K562 (cell line): ENCODE measurements at regions not wholly inside any gene's neighbourhood (a gene's known extent, or its start where the extent isn't known, plus 50 kb on each side); places are given as distances from the start of the nearest gene placed in this dataset.

Source experiments
- ATAC-seq: fragments of 200-7000 bp; cut with Tn5 transposase; 3 replicates; pipeline ENCODE4 v1.9.1; 2020; ENCODE audit warnings: moderate library complexity
- BruUV-seq: library from RNA; stranded (reverse); fragments of 400-500 nt; replicated peaks from 2 replicates; lab custom pipeline; 2021; lab: Mats Ljungman, UMichigan
- CTCF ChIA-PET: fragments of 300-600 bp; formaldehyde crosslinking; extraction: SDS; loops from one replicate; lab custom pipeline; 2021; ENCODE audit warnings: low intra/inter-chr PET ratio; lab: Yijun Ruan, JAX
- POLR2A ChIA-PET: fragments of 300-600, 350-650 bp; sonication (Branson Sonifier 250); formaldehyde crosslinking; extraction: SDS; loops from one replicate; lab custom pipeline; 2021; ENCODE audit warnings: antibody characterized with exemption, inconsistent platforms; lab: Yijun Ruan, JAX
- DNase-seq, 4 experiments: peaks; one replicate each; pipeline versions ENCODE4 v3.0.0 to v3.0.0-alpha.2; 2011 to 2018; ENCODE audit warnings: low spot score in 3 of 4, mixed read lengths in 3 of 4; ENCODE audit errors: extremely low read depth in 1 of 4
- FAIRE-seq: peaks from 2 replicates; lab custom pipeline; 2011; peaks lifted over from hg19 to GRCh38; lab: Jason Lieb, UNC
- H2AFZ ChIP-seq: 2 replicates; pipeline ENCODE4 v1.6.0; 2011; ENCODE audit warnings: low read depth, low read length, control low read depth, inconsistent platforms
- H3K27ac ChIP-seq: fragments of 200-600 bp; 3 replicates; pipeline ENCODE4 v1.8.0; 2011; ENCODE audit warnings: low read depth, mild to moderate bottlenecking, control low read depth, inconsistent platforms, low read length, moderate library complexity, mixed read lengths; ENCODE audit errors: extremely low read depth
- H3K27me3 ChIP-seq, 2 experiments: fragments of 300-600 bp in 1 of 2; 2 replicates in 1 of 2; 3 replicates in 1 of 2; pipeline versions ENCODE4 v1.6.0 to v1.8.0; 2011; ENCODE audit warnings: inconsistent platforms in 2 of 2, low read length in 2 of 2, mild to moderate bottlenecking in 1 of 2, mixed read lengths in 1 of 2, moderate library complexity in 1 of 2; ENCODE audit not compliant: control insufficient read depth in 2 of 2, insufficient read depth in 2 of 2
- H3K36me3 ChIP-seq: fragments of 300-600 bp; 3 replicates; pipeline ENCODE4 v1.8.0; 2011; ENCODE audit warnings: mild to moderate bottlenecking, low read length, inconsistent platforms; ENCODE audit not compliant: control insufficient read depth, insufficient read depth
- H3K4me1 ChIP-seq, 2 experiments: fragments of 200-600 bp in 1 of 2; replicated peaks in 1 of 2; 2 replicates in 1 of 2; 3 replicates in 1 of 2; pipeline versions ENCODE4 v1.5.1 to v1.8.0; 2011; ENCODE audit warnings: inconsistent platforms in 2 of 2, low read length in 2 of 2, mild to moderate bottlenecking in 1 of 2, mixed read lengths in 1 of 2, moderate library complexity in 1 of 2; ENCODE audit not compliant: control insufficient read depth in 2 of 2, insufficient read depth in 2 of 2
- H3K4me2 ChIP-seq: 2 replicates; pipeline ENCODE4 v1.6.1; 2011; ENCODE audit warnings: low read length, control low read depth, inconsistent platforms, mixed read lengths; ENCODE audit not compliant: insufficient read depth
- H3K4me3 ChIP-seq: fragments of 200-600 bp; sonication (generic), shearing (Covaris generic); 2 replicates; pipeline ENCODE4 v1.5.1; 2016; ENCODE audit warnings: control low read depth, inconsistent platforms
- H3K79me2 ChIP-seq: fragments of 200-600 bp; 3 replicates; pipeline ENCODE4 v1.8.0; 2011; ENCODE audit warnings: low read length, inconsistent platforms; ENCODE audit not compliant: control insufficient read depth, insufficient read depth
- H3K9ac ChIP-seq, 2 experiments: 2 replicates each; pipeline versions ENCODE4 v1.6.0 to v1.6.1; 2011; ENCODE audit warnings: low read depth in 2 of 2, low read length in 2 of 2, control low read depth in 1 of 2, inconsistent platforms in 1 of 2, mild to moderate bottlenecking in 1 of 2, mixed read lengths in 1 of 2; ENCODE audit not compliant: insufficient read depth in 1 of 2
- H3K9me1 ChIP-seq: one replicate; pipeline ENCODE4 v1.6.0; 2011; ENCODE audit warnings: inconsistent platforms, mild to moderate bottlenecking, low read length, moderate library complexity; ENCODE audit not compliant: control insufficient read depth, insufficient read depth
- H3K9me3 ChIP-seq: replicated peaks from 2 replicates; pipeline ENCODE4 v1.5.1; 2011; ENCODE audit warnings: low read depth, low read length, inconsistent platforms; ENCODE audit not compliant: control insufficient read depth, insufficient read depth
- H4K20me1 ChIP-seq: replicated peaks from 2 replicates; pipeline ENCODE4 v1.6.1; 2011; ENCODE audit warnings: low read length, inconsistent platforms, mixed read lengths; ENCODE audit not compliant: control insufficient read depth, insufficient read depth
- FOXO4 ChIP-seq: fragments of 450-650 bp; formaldehyde crosslinking; IDR thresholded peaks from 2 replicates; pipeline ENCODE4 v1.4.0; 2020; ENCODE audit warnings: mild to moderate bottlenecking, moderate library complexity
- GMEB1 ChIP-seq: fragments of 250-450 bp; sonication (Bioruptor Pico); IDR thresholded peaks from 2 replicates; pipeline ENCODE4 v1.4.0; 2020; ENCODE audit warnings: mild to moderate bottlenecking
- GTF2B ChIP-seq: IDR thresholded peaks from 2 replicates; pipeline ENCODE4 v1.6.1; 2011; ENCODE audit not compliant: insufficient read length; ENCODE audit errors: extremely low read depth
- MEF2A ChIP-seq: IDR thresholded peaks from 2 replicates; pipeline ENCODE4 v1.6.1; 2011; ENCODE audit warnings: low read depth, mild to moderate bottlenecking, low read length, moderate library complexity; ENCODE audit not compliant: control insufficient read depth
- SNIP1 ChIP-seq: fragments of 450-650 bp; IDR thresholded peaks from 2 replicates; pipeline ENCODE4 v1.7.1; 2017; ENCODE audit warnings: low read depth, mild to moderate bottlenecking
- STAG1 ChIP-seq: sonication (generic); formaldehyde crosslinking; IDR thresholded peaks from 2 replicates; pipeline ENCODE4 v1.5.0; 2020; ENCODE audit warnings: missing genetic modification reagents, borderline replicate concordance
- TCF7L2 ChIP-seq: fragments of 150-350 bp; IDR thresholded peaks from 2 replicates; pipeline ENCODE4 v1.6.1; 2016; ENCODE audit warnings: low read depth, mild to moderate bottlenecking, low read length, moderate library complexity
- ZBTB34 ChIP-seq: fragments of 250-450 bp; sonication (Bioruptor Pico); IDR thresholded peaks from 2 replicates; pipeline ENCODE4 v1.8.0; 2021; ENCODE audit warnings: mild to moderate bottlenecking, moderate library complexity
- ZFP1 ChIP-seq: fragments of 450-650 bp; formaldehyde crosslinking; IDR thresholded peaks from 2 replicates; pipeline ENCODE4 v1.4.0; 2020; ENCODE audit warnings: mild to moderate bottlenecking, mixed read lengths
- ZNF143 ChIP-seq: sonication (generic); formaldehyde crosslinking; IDR thresholded peaks from 2 replicates; pipeline ENCODE4 v1.9.0; 2022; ENCODE audit warnings: mild to moderate bottlenecking, missing genetic modification reagents
- ZNF347 ChIP-seq: fragments of 450-650 bp; formaldehyde crosslinking; IDR thresholded peaks from 2 replicates; pipeline ENCODE4 v1.4.0; 2020; ENCODE audit warnings: low read depth, mild to moderate bottlenecking, moderate library complexity
- ZNF57 ChIP-seq: fragments of 450-650 bp; formaldehyde crosslinking; IDR thresholded peaks from 2 replicates; pipeline ENCODE4 v1.4.0; 2020; ENCODE audit warnings: mild to moderate bottlenecking, moderate library complexity
- WGBS: fragments of 100-300 bp; shearing (Covaris generic); methylation state at CpG from one replicate; pipeline ENCODE4 v1.1.6; 2016; ENCODE audit warnings: low coverage, mixed read lengths; ENCODE audit not compliant: insufficient coverage; ENCODE audit errors: missing lambda C conversion rate; 5-methylcytosine and 5-hydroxymethylcytosine counted together
- in situ Hi-C: fragments of 300-500 bp; cut with MboI; formaldehyde crosslinking; loops from 4 replicates; pipeline ENCODE4 v1.15.0; 2018; ENCODE audit warnings: inconsistent platforms, mixed read lengths
- intact Hi-C: fragments of 100-400 bp; cut with micrococcal nuclease; formaldehyde crosslinking; loops from 2 replicates; pipeline ENCODE4 v1.14.2; 2022

- H2AFZ ChIP-seq = no peak overlapping the region
- WGBS = 0% methylated on average over 1 of the region's 1 CpG
- H3K9me1 ChIP-seq = no peaks in the 10 kb centered on the region
- ATAC-seq = no peak
- no peak overlapping the region for H3K9ac ChIP-seq
- POLR2A ChIA-PET = no interaction called here
- intact Hi-C loops (no loop called here), in situ Hi-C loops (no loop called here)
- no TSS peak for BruUV-seq
- no peak for DNase-seq
- no peak overlapping the region for H3K4me3 ChIP-seq
- H3K27ac ChIP-seq = no peak overlapping the region
- H3K4me2 ChIP-seq = no peak overlapping the region
- no peaks in the 10 kb centered on the region for H3K27me3 ChIP-seq
- CTCF ChIA-PET = no interaction called here
- no peak for TF ChIP-seq ZFP1
- TF ChIP-seq MEF2A = no peak
- TF ChIP-seq STAG1 (CRISPR knock-in tag) = no peak
- TF ChIP-seq ZNF143 (CRISPR knock-in tag) = no peak
- no peak for TF ChIP-seq ZNF347 (CRISPR knock-in tag)
- TF ChIP-seq TCF7L2 = no peak
- TF ChIP-seq ZNF57 (CRISPR knock-in tag) = no peak
- no peak for TF ChIP-seq FOXO4
- TF ChIP-seq ZBTB34 (CRISPR knock-in tag) = no peak
- TF ChIP-seq GMEB1 (CRISPR knock-in tag) = no peak
- TF ChIP-seq GTF2B = no peak
- no peak for TF ChIP-seq SNIP1
- FAIRE-seq = no peak
- no peaks in the 10 kb centered on the region for H3K36me3 ChIP-seq
- H3K9me3 ChIP-seq = no peaks in the 10 kb centered on the region
- H3K4me1 ChIP-seq = no peaks in the 10 kb centered on the region
- no peaks in the 10 kb centered on the region for H4K20me1 ChIP-seq
- no peaks in the 10 kb centered on the region for H3K79me2 ChIP-seq
Observed at GRCh38 chr18:30121397-30121796, 921.1 kb downstream of the DSC3 start.
